HG03025 (cell line): ENCODE measurements at regions not wholly inside any gene's neighbourhood (a gene's known extent, or its start where the extent isn't known, plus 50 kb on each side); places are given as distances from the start of the nearest gene placed in this dataset.
"Not testable (repeated sequence)": the region's sequence is repeated elsewhere in the genome, so short reads cannot be mapped to it uniquely, and the experiment has no call there.

Experiments used
- ATAC-seq: cut with Tn5 transposase; IDR thresholded peaks from one replicate; pipeline ENCODE4 v1.9.1; 2021; ENCODE audit warnings: mild to moderate bottlenecking, moderate library complexity; ENCODE audit not compliant: unreplicated experiment, low FRiP score

DNA sequence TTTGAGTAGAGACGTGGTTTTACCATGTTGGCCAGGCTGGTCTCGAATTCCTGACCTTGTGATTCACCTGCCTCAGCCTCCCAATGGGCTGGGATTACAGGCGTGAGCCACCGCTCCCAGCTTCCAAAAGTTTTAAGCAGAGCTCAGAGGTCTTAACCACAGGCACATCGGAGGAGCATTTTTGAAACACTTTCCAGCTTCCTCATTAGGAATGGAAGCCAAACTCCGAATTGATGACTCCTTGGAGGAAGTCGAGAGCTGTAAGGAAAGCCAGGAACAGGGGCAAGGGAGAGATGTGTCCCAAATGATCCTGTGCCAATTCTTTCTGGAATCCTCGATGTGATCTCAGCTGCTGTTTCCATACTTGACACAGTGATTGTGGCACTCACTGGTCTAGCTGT, 56.2 kb upstream of the CCZ1B start:
- not testable (repeated sequence) for ATAC-seq

DNA sequence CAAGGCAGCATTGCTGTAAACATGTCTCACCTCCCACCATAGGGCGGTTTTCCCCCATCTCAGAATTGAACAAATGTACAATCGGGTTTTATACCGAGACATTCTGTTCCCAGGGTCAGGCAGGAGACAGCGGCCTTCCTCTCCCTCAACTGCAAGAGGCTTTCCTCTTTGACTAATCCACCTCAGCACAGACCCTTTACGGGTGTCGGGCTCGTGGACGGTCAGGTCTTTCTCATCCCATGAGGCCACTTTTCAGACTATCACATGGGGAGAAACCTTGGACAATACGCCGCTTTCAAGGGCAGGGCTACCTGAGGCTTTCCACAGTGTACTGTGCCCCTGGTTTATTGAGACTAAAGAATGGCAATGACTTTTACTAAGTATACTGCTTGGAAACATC, 57.7 kb upstream of the CCZ1B start:
- ATAC-seq = not testable (repeated sequence)

DNA sequence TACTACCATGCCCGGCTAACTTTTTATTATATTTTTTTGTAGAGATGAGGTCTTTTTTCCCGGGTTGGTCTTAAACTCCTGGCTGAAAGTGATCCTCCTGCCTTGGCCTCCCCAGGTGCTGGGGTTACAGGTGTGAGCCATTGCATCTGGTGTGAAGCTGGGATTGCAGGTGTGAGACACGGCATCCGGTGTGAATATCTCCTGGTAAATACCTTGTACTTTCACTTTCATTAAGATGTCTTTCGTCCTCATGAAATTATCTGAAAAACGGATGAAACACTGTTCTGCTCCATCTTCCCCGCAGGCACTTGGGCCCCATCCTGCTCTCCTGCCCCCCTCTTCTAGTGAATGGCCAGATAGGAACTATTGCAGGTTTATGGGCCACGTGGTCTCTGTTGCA, 60.1 kb upstream of the CCZ1B start:
- no peak for ATAC-seq

DNA sequence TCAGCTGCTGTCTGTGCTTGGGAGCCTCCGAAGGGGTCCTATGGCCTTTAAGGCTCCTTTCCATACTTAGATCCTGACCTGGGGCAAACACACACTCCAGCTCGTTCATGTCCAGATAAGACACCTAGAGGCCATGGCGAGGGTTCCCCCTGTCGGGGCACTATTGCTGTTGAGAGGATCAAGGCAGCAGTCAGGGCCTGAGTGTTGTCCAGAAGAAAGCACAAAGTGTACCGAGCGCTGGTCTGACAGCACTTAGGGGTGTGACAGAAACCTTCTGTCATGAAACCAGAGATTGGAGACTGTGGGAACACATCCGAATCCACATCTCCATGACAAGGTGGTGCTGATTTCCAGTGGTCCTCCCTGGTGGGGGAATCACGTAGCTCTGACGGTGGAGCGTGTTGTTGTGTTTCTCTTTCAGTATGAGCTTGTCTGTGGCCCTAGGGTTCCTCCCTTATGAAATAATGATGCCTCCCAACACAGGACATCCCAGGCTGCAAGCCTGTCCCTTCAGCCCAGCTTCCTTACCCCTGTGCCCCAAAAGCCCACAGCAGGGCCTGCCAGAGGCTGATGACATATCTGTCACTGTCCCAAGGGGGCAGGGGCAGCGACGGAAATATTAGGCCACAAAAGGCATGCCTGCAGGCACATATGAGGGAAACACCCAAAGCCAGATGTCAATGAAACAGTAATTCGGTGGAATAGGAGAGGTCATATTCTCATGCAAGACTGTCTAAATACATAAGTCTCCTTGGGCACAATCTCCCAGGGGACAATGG, 62.4 kb upstream of the CCZ1B start:
- ATAC-seq = not testable (repeated sequence)

DNA sequence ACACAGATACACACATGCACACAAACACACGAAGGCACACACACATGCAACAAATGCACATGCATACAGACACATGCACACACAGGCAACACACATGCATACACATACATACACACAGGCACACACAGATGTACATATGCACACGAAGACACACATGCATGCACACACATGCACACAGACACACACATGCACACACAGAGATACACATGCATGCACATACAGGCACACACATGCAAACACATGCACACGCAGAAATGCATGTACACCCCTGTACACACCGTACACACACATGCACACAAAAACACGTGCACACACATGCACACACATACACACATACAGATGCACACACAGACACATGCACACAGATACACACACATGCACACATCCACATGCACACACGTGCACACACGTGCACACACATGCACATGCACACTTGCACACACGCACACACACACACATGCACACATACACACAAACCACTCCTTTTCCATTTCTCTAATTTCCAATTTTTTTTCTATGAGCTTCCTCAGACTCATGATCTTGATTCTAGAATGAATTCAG, 63.3 kb upstream of the CCZ1B start:
- no peak for ATAC-seq

DNA sequence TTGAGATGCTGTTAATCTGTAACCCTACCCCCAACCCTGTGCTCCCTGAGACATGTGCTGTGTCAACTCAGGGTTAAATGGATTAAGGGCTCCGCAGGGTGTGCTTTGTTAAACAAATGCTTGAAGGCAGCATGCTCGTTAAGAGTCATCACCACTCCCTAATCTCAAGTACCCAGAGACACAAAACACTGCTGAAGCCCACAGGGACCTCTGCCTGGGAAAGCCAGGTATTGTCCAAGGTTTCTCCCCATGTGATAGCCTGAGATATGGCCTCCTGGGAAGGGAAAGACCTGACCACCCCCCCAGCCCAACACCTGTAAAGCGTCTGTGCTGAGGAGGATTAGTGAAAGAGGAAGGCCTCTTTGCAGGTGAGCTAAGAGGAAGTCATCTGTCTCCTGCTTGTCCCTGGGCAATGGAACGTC, 76.0 kb upstream of the CCZ1B start:
- ATAC-seq = not testable (repeated sequence)

DNA sequence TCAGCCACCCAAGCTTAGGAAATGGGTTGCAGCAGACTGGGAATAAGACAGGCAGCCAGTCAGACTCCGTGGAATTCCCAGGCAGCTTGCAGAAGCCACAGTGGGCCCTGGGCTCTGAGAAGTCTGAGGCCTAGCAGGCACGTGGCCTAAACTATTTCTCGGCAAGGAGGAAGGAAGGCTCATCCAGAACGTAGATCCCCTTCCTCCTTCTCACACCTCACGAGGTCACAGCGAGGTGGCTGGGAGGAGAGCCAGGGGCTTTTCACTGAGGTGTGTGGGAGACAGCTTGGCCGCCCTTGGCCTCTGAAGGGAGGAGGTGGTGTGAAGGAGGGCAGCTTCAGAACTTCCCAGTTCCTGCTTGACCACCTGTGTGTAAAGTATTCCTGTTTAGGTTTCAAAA, 77.2 kb upstream of the CCZ1B start:
- not testable (repeated sequence) for ATAC-seq

DNA sequence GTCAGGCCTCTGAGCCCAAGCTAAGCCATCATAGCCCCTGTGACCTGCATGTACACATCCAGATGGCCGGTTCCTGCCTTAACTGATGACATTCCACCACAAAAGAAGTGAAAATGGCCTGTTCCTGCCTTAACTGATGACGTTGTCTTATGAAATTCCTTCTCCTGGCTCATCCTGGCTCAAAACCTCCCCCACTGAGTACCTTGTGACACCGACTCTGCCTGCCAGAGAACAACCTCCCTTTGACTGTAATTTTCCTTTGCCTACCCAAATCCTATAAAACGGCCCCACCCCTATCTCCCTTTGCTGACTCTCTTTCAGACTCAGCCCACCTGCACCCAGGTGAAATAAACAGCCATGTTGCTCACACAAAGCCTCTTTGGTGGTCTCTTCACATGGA, 77.7 kb upstream of the CCZ1B start:
- ATAC-seq = not testable (repeated sequence)

DNA sequence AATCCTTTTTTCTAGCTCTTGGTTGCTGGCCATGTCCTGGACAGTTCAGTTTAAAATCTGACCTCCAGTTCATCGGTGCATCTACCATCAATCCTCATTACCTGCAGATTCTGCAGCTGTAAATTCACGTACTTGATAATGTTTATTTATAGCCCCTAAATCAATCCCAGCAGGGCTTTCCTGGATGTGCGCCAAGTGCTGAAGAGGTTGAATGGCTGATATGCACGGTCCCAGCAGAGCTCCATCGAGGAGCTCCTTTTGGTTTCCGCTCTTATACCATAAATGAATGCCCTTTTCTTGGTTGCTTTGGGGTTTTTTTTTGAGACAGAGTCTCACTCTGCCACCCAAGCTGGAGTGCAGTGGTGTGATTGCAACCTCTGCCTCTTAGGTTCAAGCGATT, 91.2 kb upstream of the CCZ1B start:
- ATAC-seq = no peak

DNA sequence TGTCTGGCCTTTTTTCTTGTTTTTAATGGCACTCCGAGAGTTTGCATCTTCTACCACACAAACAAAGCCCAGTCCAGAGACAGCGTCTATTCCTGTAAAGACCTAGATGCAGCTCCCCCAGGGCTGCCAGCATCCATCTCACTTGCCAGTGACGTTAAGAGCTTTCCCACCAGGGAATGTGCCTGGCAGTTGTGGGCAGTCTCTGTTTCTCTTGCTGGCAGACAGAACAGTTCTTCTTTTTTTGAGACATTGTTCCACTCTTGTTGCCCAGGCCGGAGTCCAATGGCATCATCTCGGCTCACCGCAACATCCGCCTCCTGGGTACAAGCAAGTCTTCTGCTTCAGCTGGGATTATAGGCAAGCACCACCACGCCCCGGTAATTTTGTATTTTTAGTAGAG, 93.1 kb upstream of the CCZ1B start:
- not testable (repeated sequence) for ATAC-seq

DNA sequence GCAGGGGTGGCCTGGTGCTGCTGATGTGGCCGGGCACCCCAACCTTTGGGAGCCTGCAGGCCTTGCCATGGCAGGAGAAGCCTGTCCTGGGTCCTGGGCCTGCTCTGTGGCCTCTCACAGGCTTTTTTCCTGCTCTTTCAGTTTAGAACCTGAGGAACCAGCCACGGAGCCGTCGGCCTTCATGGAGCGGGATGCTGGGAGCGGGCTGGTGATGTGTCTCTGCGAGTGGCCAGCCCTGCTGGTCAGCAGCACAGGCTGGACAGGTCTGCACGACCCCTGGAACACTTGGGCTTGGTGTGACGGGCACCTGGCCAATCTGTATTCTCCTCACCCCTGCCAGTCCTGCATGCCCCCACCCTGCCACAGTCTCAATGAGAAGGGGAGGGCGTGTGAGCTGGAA, 98.4 kb upstream of the CCZ1B start:
- not testable (repeated sequence) for ATAC-seq

DNA sequence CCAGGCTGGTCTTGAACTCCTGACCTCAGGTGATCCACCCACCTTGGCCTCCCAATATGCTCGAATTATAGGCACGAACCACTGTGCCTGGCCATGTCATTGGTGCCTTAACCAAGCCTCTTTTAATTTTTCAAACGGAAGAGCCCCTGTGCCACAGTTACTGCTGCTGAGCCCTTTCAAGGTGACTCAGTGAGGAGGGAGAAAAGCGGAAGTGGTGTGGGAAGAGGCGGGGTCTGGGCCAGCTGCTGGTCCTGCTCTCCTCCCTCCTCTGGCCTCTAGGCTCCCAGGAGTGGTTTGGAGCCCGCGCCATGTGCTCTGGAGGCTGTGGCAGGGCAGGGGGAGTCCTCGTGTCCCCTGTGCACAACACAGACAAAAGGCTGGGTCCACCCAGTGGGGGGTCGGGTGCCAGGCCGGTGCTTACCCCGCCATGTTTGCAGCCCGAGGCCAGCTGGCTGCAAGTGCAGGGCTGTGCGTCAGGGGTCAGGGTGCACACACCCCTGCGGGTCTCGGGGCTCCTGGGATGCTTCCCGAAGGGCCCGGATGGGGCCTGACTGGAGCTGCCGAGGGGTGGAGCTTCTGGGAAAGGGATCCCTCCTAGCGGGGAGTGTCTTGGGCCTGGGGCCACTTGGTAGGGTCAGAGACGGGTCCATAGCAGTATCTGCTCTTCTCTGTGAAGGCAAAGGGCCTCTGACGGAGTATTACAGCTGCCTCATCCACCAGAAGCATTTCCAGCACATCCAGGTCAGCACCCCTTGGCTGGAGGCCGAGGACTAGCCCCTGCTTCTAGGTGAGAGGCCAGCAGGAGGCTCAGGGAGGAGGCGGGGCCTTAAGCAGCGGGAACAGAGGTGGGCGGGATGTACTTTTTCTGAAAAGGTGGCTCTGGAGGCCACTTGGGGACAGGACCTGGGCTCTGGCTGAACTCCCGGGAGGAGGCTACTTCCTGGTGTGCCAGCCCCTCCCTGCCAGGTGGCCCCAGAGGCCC, 100.4 kb upstream of the CCZ1B start:
- ATAC-seq = not testable (repeated sequence)

DNA sequence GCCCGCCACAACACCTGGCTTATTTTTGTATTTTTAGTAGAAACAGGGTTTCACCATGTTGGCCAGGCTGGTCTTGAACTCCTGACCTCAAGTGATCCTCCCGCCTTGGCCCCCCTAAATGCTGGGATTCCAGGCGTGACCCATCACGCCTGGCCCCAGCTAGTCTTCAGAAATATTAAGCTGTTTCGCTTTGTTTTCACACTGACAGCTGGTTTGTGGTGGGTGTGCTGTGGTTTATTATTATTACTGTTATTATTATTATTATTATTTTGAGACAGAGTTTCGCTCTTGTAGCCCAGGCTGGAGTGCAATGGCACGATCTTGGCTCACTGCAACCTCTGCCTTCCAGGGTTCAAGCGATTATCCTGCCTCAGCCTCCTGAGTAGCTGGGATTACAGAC, 101.6 kb upstream of the CCZ1B start:
- not testable (repeated sequence) for ATAC-seq

DNA sequence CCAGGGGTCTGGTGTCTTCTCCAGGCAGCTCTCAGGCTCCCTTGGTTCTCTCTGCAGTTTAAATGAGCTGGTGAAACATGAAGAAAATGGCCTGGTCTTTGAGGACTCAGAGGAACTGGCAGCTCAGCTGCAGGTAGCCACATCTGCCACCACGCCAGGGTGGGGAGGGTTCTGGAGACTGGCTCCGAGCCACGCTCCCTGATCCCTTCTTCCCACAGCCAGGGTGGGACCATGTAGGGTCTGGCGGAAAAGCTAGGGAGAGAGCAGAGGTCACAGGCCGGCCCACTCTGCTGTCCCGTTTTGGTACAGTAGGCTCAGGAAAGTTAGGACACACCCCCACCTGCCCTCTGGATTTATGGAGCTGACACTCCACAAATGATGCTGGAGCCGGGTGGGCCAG, 103.5 kb upstream of the CCZ1B start:
- not testable (repeated sequence) for ATAC-seq

DNA sequence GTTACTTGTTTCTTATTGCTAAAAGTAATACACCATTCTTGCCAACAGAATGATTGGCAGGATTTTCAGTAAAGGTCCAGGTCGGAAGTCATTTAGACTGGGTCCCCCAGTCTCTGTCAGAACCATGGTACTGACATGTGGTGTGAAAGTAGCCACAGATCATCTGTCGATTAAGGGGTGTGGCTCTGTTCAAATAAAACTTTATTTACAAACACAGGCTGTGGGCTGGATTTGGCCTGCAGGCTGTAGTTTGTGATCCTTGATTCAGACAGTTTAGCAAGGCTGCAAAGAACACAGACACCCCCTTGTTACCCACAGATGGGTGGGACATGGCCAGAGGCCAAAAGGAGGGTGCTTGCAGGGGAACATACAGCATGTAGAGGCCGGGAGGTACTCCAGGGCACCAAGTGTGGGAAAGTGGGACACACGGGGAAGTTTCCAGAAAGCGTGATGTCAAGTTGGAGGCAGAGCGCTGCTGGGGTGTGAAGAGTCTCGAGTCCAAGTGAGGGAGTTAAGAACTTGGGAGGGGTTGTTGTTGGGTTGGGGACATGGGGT, 104.1 kb upstream of the CCZ1B start:
- ATAC-seq = not testable (repeated sequence)

DNA sequence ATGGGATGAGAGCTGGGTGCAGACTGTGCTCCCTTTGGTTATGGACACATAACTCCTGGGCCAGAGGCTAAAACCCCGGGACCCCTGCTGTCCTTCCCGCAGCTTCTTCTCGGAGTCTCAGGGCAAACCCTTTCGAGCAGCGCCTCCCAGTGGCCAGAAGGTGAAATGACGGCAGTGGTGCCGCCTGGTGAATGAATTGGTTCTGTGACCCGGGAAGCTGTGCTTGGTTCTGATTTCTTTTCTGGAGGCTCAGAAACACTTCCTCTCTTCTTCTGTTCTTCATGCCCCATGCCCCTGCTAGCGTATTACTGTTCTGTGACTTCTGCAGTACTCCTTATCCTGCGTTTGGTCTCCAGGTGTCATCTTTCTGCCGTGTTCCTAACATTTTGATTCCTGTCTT, 104.7 kb upstream of the CCZ1B start:
- not testable (repeated sequence) for ATAC-seq

DNA sequence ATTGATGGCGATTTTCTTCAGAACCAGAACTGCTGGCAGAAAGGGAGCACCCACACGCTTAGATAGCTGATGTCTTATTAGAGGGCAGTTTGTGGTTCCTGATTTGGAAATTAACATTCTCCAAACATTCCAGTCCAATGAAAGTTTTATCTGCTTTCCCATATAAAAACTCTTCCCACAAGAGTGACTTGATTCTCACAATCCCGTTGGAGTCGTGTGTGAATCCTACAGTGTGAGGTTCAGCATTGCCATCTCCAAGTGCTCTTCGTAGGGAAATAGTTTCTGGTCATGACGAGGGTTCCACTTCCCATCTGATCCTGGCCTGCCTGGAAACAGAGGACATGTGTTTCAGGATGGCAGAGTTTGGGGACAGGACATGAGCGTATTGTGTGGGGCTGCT, 105.4 kb upstream of the CCZ1B start:
- ATAC-seq = not testable (repeated sequence)

DNA sequence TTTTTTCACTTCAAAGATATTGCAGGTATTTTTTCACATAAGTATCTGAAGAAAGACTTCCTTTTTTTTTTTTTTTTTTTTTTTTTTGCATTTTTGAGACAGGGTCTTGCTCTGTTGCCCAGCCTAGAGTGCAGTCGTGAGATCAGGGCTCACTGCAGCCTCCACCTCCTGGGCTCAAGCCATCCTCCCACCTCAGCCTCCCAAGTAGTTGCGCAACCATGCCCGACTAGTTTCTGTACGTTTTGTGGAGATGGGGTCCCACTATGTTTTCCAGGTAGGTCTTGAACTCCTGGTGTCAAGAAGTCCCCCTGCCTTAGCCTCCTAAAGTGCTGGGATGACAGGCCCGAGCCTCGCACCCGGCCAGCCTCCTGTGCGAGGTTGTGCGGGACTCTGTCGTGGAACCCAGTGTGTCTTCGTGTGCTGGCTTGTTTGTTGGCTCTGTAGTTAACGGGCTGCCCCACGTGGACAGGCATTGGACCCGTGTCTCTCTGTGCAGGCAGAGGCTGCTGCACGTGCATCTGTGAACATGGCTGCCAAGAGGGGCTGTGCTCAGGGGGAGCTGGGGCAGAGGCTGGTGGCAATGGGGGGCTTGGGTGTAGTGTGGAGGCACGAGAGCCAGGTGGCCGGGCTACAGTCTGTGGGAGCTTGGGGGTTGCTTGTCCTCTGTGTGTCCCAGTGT, 108.0 kb upstream of the CCZ1B start:
- not testable (repeated sequence) for ATAC-seq

DNA sequence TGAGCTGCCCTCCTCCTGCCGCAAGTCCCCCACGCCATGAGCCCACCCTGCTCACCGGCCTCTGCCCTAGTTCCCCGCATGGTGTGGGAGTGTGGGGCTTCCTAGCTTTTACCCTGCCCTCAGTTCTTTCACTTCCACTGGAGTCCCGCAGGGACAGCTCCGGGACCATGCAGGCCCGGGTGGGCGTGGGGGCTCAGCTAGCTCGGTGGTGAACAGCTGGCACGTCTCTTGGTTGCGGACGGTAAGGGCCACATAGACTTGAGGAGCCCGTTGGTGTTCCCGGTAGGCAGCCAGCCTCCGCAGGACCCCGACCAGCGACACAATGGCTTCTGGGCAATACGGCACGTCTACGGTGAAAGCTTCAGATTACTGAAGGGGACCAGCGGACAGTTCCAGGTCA, 108.9 kb upstream of the CCZ1B start:
- no peak for ATAC-seq

DNA sequence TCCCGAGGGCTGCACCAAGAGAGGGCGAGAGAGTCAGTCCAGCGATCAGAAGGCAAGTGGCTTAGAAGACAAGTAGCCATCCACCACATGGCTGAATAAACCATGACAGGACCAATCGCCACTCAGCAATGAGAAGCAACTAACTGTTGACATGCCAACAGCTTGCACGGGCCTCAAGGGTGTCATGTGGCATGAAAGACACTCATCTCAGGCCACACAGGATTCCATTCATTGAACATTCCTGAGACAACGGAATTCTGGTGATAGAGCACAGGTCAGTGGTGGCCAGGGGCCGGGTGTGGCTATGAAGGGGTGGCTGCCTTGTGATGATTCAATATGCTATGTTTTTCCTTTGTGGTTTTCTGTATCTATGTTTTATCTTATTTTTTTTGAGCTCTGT, 110.6 kb upstream of the CCZ1B start:
- ATAC-seq = not testable (repeated sequence)
